GM12865 (cell line): ENCODE measurements at regions not wholly inside any gene's neighbourhood (a gene's known extent, or its start where the extent isn't known, plus 50 kb on each side); places are given as distances from the start of the nearest gene placed in this dataset.

Experiments used
- DNase-seq: peaks from one replicate; pipeline ENCODE4 v3.0.0; 2010; ENCODE audit warnings: low read depth
- H3K4me3 ChIP-seq: 2 replicates; pipeline ENCODE4 v1.5.1; 2011; ENCODE audit warnings: mild to moderate bottlenecking, low read depth, low read length, control low read depth
- TF ChIP-seq, protein P1 (sequence below): IDR thresholded peaks from 2 replicates; pipeline ENCODE4 v1.5.1; 2011; ENCODE audit warnings: low read length, control low read depth, low read depth, inconsistent platforms; ENCODE audit not compliant: insufficient read depth; ENCODE audit errors: missing control alignments

DNA sequence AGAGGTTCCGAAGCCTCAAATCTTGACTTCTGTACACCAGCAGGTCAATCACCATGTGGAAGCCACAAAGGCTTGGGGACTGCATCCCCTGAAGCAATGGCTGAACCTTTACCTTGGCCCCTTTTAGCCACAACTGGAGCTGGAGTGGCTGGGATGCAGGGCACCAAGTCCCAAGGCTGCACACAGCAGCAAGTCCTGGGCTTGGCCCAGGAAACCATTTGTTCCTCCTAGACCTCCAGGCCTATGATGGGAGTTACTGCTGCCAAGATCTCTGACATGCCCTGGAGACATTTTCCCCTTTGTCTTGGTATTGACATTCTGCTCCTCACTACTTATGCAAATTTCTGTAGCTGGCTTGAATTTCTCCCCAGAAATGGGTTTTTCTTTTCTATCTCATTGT, 285.9 kb downstream of the ASXL3 start:
- H3K4me3 ChIP-seq, result no peak overlapping the region
- TF ChIP-seq, protein P1, sequence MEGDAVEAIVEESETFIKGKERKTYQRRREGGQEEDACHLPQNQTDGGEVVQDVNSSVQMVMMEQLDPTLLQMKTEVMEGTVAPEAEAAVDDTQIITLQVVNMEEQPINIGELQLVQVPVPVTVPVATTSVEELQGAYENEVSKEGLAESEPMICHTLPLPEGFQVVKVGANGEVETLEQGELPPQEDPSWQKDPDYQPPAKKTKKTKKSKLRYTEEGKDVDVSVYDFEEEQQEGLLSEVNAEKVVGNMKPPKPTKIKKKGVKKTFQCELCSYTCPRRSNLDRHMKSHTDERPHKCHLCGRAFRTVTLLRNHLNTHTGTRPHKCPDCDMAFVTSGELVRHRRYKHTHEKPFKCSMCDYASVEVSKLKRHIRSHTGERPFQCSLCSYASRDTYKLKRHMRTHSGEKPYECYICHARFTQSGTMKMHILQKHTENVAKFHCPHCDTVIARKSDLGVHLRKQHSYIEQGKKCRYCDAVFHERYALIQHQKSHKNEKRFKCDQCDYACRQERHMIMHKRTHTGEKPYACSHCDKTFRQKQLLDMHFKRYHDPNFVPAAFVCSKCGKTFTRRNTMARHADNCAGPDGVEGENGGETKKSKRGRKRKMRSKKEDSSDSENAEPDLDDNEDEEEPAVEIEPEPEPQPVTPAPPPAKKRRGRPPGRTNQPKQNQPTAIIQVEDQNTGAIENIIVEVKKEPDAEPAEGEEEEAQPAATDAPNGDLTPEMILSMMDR, result no peak
- no peak for DNase-seq

GRCh38 chr18:33854827-33855139, 276.8 kb downstream of the ASXL3 start:
- DNase-seq, result no peak
- H3K4me3 ChIP-seq, result no peak overlapping the region
- TF ChIP-seq, protein P1, result no peak

GRCh38 chr18:33854086-33854826, 276.2 kb downstream of the ASXL3 start:
- DNase-seq, result no peak
- TF ChIP-seq, protein P1, result no peak
- no peak overlapping the region for H3K4me3 ChIP-seq

DNA sequence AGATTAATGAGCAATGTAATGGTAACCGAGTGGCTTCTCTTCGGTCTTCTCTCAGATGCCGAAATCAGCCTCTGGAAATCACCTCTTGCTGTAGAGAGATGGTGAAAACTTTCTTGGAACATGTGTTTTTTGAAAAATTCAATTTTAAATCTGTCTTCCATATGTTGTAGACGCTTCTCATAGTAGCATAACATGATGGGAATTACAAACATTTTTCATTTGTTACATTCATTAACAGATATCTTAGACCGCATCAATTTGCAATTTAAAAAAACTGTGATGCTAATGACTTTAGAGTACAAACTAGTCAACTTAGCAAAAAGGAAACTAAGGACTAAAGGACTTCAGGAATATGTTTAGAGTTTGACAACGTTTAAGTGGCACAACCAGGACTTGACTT, 275.2 kb downstream of the ASXL3 start:
- no peak overlapping the region for H3K4me3 ChIP-seq
- TF ChIP-seq, protein P1, result no peak
- DNase-seq, result no peak

- peak; percentile 63 for DNase-seq
- H3K4me3 ChIP-seq, result peak overlapping the region; percentile 34; the same call in 1 of the 2 replicates
- TF ChIP-seq, protein P1, result no peak
These were observed 273.6 kb downstream of the ASXL3 start for GRCh38 chr18:33851546-33852078.

DNA sequence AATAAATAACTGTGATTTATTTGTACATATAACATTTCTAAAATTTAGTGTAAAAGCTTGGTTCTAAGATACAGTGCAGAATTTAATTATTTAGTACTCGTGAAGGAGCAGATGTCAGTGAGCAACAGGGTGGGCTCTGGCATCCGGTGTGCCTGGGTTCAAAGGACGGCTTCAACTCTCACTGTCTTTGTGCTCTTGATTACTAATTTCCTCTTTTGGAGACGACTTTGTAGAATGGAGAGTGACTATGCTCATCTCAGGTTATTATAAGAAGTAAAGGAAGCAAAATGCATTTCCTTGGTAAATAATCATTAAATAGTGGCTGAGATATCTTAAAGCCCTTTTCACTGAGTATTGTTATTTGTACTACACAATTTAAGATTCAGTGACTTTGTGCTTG, 271.7 kb downstream of the ASXL3 start:
- TF ChIP-seq, protein P1, result no peak
- no peak for DNase-seq
- no peak overlapping the region for H3K4me3 ChIP-seq

GRCh38 chr18:33844232-33844631, 266.2 kb downstream of the ASXL3 start:
- TF ChIP-seq, protein P1, result no peak
- DNase-seq, result no peak
- no peak overlapping the region for H3K4me3 ChIP-seq
